ENCODE measurements at regions not wholly inside any gene's neighbourhood (a gene's known extent, or its start where the extent isn't known, plus 50 kb on each side); places are given as distances from the start of the nearest gene placed in this dataset.

DNA sequence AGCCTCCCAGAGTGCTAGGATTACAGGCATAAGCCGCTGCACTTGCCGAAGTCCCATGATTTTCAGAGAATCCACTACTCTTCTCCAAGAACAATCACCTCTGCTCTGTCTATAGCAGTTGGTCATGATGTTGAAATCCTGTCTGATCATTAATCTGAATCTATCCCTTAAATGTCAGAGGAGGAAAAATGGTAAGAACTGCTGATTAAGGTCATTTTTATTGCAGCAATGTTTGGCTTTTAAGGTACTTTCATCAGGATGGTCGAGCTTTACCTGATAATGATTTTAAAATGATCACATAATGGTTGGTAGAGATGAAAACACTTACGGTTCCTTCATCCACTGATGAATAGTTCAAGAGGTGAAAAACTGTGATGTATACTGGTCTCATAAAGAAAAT, 968.6 kb downstream of the TLE4 start:
- H3K4me1 ChIP-seq, result no peaks in the 10 kb centered on the region
- intact Hi-C loops (cut with DNase I), result no loop called here

GRCh38 chr9:80538976-80539375, 967.2 kb downstream of the TLE4 start:
- TF ChIP-seq POLR2A (IDR thresholded peaks at IDR 0.05) (no peak), POLR2AphosphoS5 (IDR thresholded peaks at IDR 0.05; ENCODE audit: insufficient read depth in 1 of 2, low read depth in 1 of 2) (no peak), CTCF (IDR thresholded peaks at IDR 0.05) (no peak)
- H3K4me1 ChIP-seq, result no peaks in the 10 kb centered on the region
- intact Hi-C loops (cut with DNase I), result no loop called here
- no peak overlapping the region for H3K27ac ChIP-seq
- H3K9me3 ChIP-seq, result no peaks in the 10 kb centered on the region
- no peak for DNase-seq (ENCODE audit: extremely low spot score in 2 of 2)
- H3K36me3 ChIP-seq, result no peaks in the 10 kb centered on the region
- no peaks in the 10 kb centered on the region for H3K27me3 ChIP-seq
- H3K4me3 ChIP-seq, result no peak overlapping the region

More for the DNA sequence above, 968.6 kb downstream of the TLE4 start:
- no peak for DNase-seq (ENCODE audit: extremely low spot score in 2 of 2)
- no peaks in the 10 kb centered on the region for H3K9me3 ChIP-seq
- H3K27ac ChIP-seq, result no peak overlapping the region
- no peaks in the 10 kb centered on the region for H3K36me3 ChIP-seq
- no peak overlapping the region for H3K4me3 ChIP-seq
- TF ChIP-seq CTCF (IDR thresholded peaks at IDR 0.05) (no peak), POLR2AphosphoS5 (IDR thresholded peaks at IDR 0.05; ENCODE audit: insufficient read depth in 1 of 2, low read depth in 1 of 2) (no peak), POLR2A (IDR thresholded peaks at IDR 0.05) (no peak)
- no peaks in the 10 kb centered on the region for H3K27me3 ChIP-seq

GRCh38 chr9:80522465-80522864, 950.7 kb downstream of the TLE4 start:
- H3K4me1 ChIP-seq, result no peaks in the 10 kb centered on the region
- no peaks in the 10 kb centered on the region for H3K9me3 ChIP-seq
- H3K27ac ChIP-seq, result no peak overlapping the region
- H3K27me3 ChIP-seq, result no peaks in the 10 kb centered on the region
- intact Hi-C loops (cut with DNase I), result no loop called here
- TF ChIP-seq POLR2A (IDR thresholded peaks at IDR 0.05) (no peak), CTCF (IDR thresholded peaks at IDR 0.05) (no peak), POLR2AphosphoS5 (IDR thresholded peaks at IDR 0.05; ENCODE audit: insufficient read depth in 1 of 2, low read depth in 1 of 2) (no peak)
- no peak for DNase-seq (ENCODE audit: extremely low spot score in 2 of 2)
- no peaks in the 10 kb centered on the region for H3K36me3 ChIP-seq
- no peak overlapping the region for H3K4me3 ChIP-seq

GRCh38 chr9:80521151-80521550, 949.4 kb downstream of the TLE4 start:
- Histone ChIP-seq H3K9me3 (no peaks in the 10 kb centered on the region), H3K36me3 (no peaks in the 10 kb centered on the region), H3K27ac (no peak overlapping the region), H3K27me3 (no peaks in the 10 kb centered on the region), H3K4me1 (no peaks in the 10 kb centered on the region), H3K4me3 (no peak overlapping the region)
- TF ChIP-seq CTCF (IDR thresholded peaks at IDR 0.05), result no peak
- TF ChIP-seq POLR2A (IDR thresholded peaks at IDR 0.05), result no peak
- TF ChIP-seq POLR2AphosphoS5 (IDR thresholded peaks at IDR 0.05; ENCODE audit: insufficient read depth in 1 of 2, low read depth in 1 of 2), result no peak
- DNase-seq (ENCODE audit: extremely low spot score in 2 of 2), result no peak
- intact Hi-C loops (cut with DNase I), result no loop called here

- H3K27ac ChIP-seq, result no peak overlapping the region
- no peak for DNase-seq (ENCODE audit: extremely low spot score in 2 of 2)
- H3K9me3 ChIP-seq, result no peaks in the 10 kb centered on the region
- no peaks in the 10 kb centered on the region for H3K4me1 ChIP-seq
- H3K27me3 ChIP-seq, result no peaks in the 10 kb centered on the region
- intact Hi-C loops (cut with DNase I), result no loop called here
- TF ChIP-seq CTCF (IDR thresholded peaks at IDR 0.05) (no peak), POLR2A (IDR thresholded peaks at IDR 0.05) (no peak), POLR2AphosphoS5 (IDR thresholded peaks at IDR 0.05; ENCODE audit: insufficient read depth in 1 of 2, low read depth in 1 of 2) (no peak)
- no peak overlapping the region for H3K4me3 ChIP-seq
- no peaks in the 10 kb centered on the region for H3K36me3 ChIP-seq
Observed at GRCh38 chr9:80520231-80520630, 948.5 kb downstream of the TLE4 start.

All from vagina (tissue), 2 donors.